ENCODE measurements at regions not wholly inside any gene's neighbourhood (a gene's known extent, or its start where the extent isn't known, plus 50 kb on each side); places are given as distances from the start of the nearest gene placed in this dataset.
"Not testable (repeated sequence)": the region's sequence is repeated elsewhere in the genome, so short reads cannot be mapped to it uniquely, and the experiment has no call there.

- no peak for DNase-seq (ENCODE audit: low read depth)
These were observed 772.5 kb upstream of the SLITRK1 start for GRCh38 chr13:84654654-84655275.

GRCh38 chr13:84653915-84654534 lies 771.8 kb upstream of the SLITRK1 start:
- DNase-seq (ENCODE audit: low read depth) = no peak

- DNase-seq (ENCODE audit: low read depth) = no peak
These were observed 769.4 kb upstream of the SLITRK1 start for GRCh38 chr13:84651705-84652104.

- no peak for DNase-seq (ENCODE audit: low read depth)
These were observed 769.0 kb upstream of the SLITRK1 start for GRCh38 chr13:84651288-84651687.

- no peak for DNase-seq (ENCODE audit: low read depth)
These were observed 767.6 kb upstream of the SLITRK1 start for GRCh38 chr13:84649853-84650252.

- no peak for DNase-seq (ENCODE audit: low read depth)
These were observed 765.9 kb upstream of the SLITRK1 start for GRCh38 chr13:84648069-84648640.

- DNase-seq (ENCODE audit: low read depth) = no peak
These were observed 764.7 kb upstream of the SLITRK1 start for GRCh38 chr13:84646957-84647356.

GRCh38 chr13:84645196-84646012 lies 763.1 kb upstream of the SLITRK1 start:
- DNase-seq (ENCODE audit: low read depth) = no peak

- no peak for DNase-seq (ENCODE audit: low read depth)
These were observed 759.2 kb upstream of the SLITRK1 start for GRCh38 chr13:84641491-84641890.

GRCh38 chr13:84640691-84641090 lies 758.4 kb upstream of the SLITRK1 start:
- no peak for DNase-seq (ENCODE audit: low read depth)

GRCh38 chr13:84630476-84630875 lies 748.2 kb upstream of the SLITRK1 start:
- DNase-seq (ENCODE audit: low read depth) = no peak

GRCh38 chr13:84616864-84617263 lies 734.6 kb upstream of the SLITRK1 start:
- DNase-seq (ENCODE audit: low read depth) = no peak

- DNase-seq (ENCODE audit: low read depth) = no peak
These were observed 727.4 kb upstream of the SLITRK1 start for GRCh38 chr13:84609716-84610115.

GRCh38 chr13:84607261-84608013 lies 725.2 kb upstream of the SLITRK1 start:
- no peak for DNase-seq (ENCODE audit: low read depth)

- no peak for DNase-seq (ENCODE audit: low read depth)
These were observed 724.3 kb upstream of the SLITRK1 start for GRCh38 chr13:84606616-84607015.

GRCh38 chr13:84605927-84606326 lies 723.7 kb upstream of the SLITRK1 start:
- no peak for DNase-seq (ENCODE audit: low read depth)

GRCh38 chr13:84591444-84591843 lies 709.2 kb upstream of the SLITRK1 start:
- no peak for DNase-seq (ENCODE audit: low read depth)

- DNase-seq (ENCODE audit: low read depth) = no peak
These were observed 708.4 kb upstream of the SLITRK1 start for GRCh38 chr13:84590663-84591062.

- DNase-seq (ENCODE audit: low read depth) = no peak
These were observed 705.7 kb upstream of the SLITRK1 start for GRCh38 chr13:84588023-84588422.

- DNase-seq (ENCODE audit: low read depth) = not testable (repeated sequence)
These were observed 697.6 kb upstream of the SLITRK1 start for GRCh38 chr13:84579901-84580300.

GRCh38 chr13:84574851-84575250 lies 692.6 kb upstream of the SLITRK1 start:
- no peak for DNase-seq (ENCODE audit: low read depth)

GRCh38 chr13:84571264-84571663 lies 689.0 kb upstream of the SLITRK1 start:
- DNase-seq (ENCODE audit: low read depth) = no peak

Measured in CMK (cell line).